SKM-1 (cell line): ENCODE measurements at regions not wholly inside any gene's neighbourhood (a gene's known extent, or its start where the extent isn't known, plus 50 kb on each side); places are given as distances from the start of the nearest gene placed in this dataset.

ENCODE experiments used
- DNase-seq: peaks from one replicate; lab custom pipeline; 2025; ENCODE audit not compliant: unreplicated experiment; lab: John Stamatoyannopoulos, UW

- DNase-seq: no peak
These were observed 107.4 kb upstream of the CLDN10 start for GRCh38 chr13:95445131-95445530.

GRCh38 chr13:95447814-95448213, 104.7 kb upstream of the CLDN10 start:
- DNase-seq: no peak

- no peak for DNase-seq
These were observed 100.9 kb upstream of the CLDN10 start for GRCh38 chr13:95451656-95452055.

- no peak for DNase-seq
These were observed 100.1 kb upstream of the CLDN10 start for GRCh38 chr13:95452375-95452774.

- DNase-seq: no peak
These were observed 96.7 kb upstream of the CLDN10 start for GRCh38 chr13:95455782-95456181.

GRCh38 chr13:95456815-95457214, 95.7 kb upstream of the CLDN10 start:
- DNase-seq: no peak

GRCh38 chr13:95457294-95457693, 95.2 kb upstream of the CLDN10 start:
- DNase-seq: no peak

GRCh38 chr13:95462801-95463200, 89.7 kb upstream of the CLDN10 start:
- DNase-seq: no peak

GRCh38 chr13:95463531-95463930, 89.0 kb upstream of the CLDN10 start:
- no peak for DNase-seq

GRCh38 chr13:95470574-95471366, 81.8 kb upstream of the CLDN10 start:
- DNase-seq: no peak

- no peak for DNase-seq
These were observed 80.6 kb upstream of the CLDN10 start for GRCh38 chr13:95471960-95472359.

- DNase-seq: no peak
These were observed 77.5 kb upstream of the CLDN10 start for GRCh38 chr13:95474992-95475391.

GRCh38 chr13:95477187-95477586, 75.3 kb upstream of the CLDN10 start:
- no peak for DNase-seq

- no peak for DNase-seq
These were observed 72.8 kb upstream of the CLDN10 start for GRCh38 chr13:95479731-95480130.

GRCh38 chr13:95480131-95480545, 72.4 kb upstream of the CLDN10 start:
- peak; percentile 93 for DNase-seq

GRCh38 chr13:95480791-95481780, 71.4 kb upstream of the CLDN10 start:
- DNase-seq: no peak

GRCh38 chr13:95484052-95484451, 68.5 kb upstream of the CLDN10 start:
- DNase-seq: no peak

- no peak for DNase-seq
These were observed 67.4 kb upstream of the CLDN10 start for GRCh38 chr13:95485045-95485517.

GRCh38 chr13:95485518-95486144, 66.9 kb upstream of the CLDN10 start:
- DNase-seq: no peak

GRCh38 chr13:95492044-95492801, 60.3 kb upstream of the CLDN10 start:
- DNase-seq: no peak
